ENCODE measurements at regions not wholly inside any gene's neighbourhood (a gene's known extent, or its start where the extent isn't known, plus 50 kb on each side); places are given as distances from the start of the nearest gene placed in this dataset.

GRCh38 chr13:57443494-57443893, 188.1 kb upstream of the PCDH17 start:
- DNase-seq, result no peak

DNA sequence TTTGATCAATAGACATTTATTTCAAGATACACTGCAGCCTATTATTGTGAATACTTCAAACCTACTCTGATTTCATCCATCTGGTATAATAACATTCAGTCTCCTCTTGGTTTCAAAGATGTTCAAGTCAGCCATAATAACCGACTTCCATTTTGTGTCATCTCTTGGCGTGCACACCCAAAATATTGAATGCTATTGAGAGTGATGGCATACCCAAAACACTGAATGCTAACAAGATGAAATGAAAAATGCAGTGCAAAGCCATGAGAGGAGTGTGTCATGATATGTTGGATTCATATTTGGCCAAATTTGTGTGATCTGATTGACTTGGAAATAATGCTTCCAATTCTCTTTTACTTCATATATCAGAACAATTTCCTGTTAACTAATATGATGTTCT, 181.2 kb upstream of the PCDH17 start:
- DNase-seq, result no peak

DNA sequence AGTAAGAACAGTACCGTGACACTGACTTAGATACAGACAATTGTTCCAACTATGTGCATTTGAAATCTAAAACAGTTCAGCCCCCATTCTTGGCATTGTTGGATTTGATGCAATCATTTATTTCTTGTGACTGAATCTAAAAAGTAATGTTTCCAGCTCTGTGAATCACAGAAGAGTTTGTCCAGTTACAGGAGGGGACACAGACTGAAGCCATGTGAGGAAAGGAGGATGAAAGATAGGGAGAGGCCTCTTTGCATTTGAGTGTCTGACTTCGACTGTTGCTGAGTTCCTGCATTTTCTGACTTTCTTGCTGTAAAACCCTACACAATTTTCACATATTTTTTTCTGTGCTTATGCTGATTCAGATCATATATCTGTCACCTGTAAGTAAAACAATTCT, 179.3 kb upstream of the PCDH17 start:
- no peak for DNase-seq

- DNase-seq, result no peak
Measured at GRCh38 chr13:57470491-57470890, 161.1 kb upstream of the PCDH17 start.

DNA sequence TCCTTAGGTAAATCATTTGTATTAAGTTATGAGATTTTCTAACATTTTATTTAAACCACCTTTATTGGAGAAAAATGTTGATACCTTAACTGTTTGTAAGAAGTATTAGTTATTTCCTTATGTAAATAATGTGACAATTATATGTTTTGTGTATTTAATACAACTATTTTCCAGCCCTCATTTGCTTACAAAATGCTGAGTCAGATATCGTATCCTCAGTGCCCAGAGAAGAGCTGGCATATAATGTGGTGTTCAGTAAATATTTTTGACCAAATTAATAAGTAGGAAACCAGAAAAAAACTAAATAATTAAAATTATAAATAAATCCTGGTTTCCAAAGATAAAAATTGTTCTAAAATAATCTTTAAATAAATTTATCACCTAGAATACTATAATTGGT, 140.2 kb upstream of the PCDH17 start:
- DNase-seq, result no peak

DNA sequence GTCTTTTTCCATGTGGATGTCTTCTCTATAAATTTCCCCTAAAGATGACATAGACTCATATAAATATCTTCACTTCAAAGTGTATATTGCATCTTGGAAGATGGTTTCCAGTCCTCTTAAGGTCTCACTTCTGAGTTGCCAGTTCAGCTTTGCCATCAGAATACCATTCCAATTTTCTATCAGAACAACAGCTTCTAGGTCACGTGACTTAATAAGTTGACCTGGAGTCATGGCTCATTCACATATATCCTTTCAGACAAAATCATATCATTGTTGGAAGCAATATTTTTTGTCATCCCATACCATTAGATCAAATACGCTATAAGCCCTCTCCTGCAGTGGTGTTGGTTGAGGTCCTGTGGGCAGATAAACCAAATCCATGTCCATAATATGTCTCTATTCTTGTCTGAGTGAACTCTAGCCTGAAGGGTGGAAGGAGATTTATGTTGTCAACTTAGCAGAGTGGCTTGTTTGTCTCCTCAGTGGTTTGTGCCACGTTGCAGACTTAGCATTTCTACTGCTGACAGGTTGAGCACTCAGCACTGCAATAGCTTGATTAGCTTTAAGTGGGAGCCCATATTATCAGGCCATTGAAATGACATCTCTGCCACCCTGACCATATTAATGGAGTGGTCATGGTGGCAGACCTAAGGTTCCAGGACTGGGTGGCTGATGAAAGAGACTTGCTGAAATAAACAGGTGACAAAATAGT, 123.6 kb upstream of the PCDH17 start:
- no peak for DNase-seq

DNA sequence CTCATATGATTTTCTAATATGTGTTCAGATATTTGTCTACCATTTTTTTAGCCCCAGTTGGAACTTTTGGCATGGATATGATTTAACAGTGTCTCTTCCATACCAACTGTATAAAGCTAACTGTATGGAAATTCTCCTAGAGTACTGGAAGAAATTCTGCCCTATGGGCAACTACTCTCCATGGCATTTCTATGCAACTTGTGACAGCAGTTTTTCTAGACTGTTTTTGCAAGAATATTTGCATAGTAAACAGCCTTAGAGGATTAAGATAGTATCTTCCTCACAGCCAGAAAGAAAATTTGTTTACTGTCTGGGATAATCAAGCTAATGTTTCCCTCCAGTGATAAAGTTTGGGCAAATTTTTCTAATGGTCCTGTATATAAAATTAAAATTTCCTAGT, 119.9 kb upstream of the PCDH17 start:
- DNase-seq, result no peak

DNA sequence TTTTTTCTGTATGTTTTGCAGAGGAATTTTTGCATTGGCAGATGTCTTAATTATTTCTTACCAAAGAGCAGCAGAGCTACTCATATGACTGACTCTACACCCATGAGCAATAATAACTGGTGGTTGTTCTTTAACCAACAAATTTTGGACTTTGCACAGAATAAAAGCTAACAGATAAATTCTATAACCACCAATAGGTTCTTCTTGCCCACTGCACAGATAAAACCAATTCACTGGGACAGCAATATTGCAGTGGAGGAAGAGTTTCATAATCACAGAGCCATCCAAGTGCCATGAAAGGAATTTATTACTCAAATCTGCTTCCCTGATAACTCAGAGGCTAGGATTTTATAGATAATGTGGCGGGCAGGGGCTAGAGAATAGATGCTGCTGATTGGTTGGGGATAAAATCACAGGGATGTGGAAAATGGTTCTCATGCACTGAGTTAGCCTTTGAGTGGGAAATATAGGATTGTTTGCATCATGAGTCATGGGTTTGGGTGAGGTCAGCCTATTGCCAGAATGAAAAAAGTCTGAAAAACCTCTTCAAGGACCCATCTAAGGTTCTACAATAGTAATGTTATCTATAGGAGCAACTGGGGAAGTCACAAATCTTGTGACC, 104.3 kb upstream of the PCDH17 start:
- no peak for DNase-seq

DNA sequence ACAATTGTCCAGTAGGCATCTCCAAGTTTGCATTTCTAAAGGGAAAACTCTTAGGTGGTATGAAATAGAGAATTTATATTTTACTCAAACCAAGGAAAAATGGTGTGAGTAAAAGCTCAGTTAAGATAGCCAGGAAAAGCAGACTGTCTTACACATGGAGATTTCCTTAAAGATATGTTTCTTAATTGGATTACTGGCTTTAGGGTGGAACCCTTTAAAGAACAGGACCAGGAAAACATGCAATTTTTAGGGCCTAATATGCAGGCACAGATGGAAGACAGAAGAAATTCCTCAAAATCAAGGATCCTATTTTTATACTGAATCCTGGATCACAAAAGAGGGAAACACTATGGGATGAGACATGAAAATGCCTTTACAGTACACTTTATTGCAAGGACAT, 100.3 kb upstream of the PCDH17 start:
- DNase-seq, result no peak

DNA sequence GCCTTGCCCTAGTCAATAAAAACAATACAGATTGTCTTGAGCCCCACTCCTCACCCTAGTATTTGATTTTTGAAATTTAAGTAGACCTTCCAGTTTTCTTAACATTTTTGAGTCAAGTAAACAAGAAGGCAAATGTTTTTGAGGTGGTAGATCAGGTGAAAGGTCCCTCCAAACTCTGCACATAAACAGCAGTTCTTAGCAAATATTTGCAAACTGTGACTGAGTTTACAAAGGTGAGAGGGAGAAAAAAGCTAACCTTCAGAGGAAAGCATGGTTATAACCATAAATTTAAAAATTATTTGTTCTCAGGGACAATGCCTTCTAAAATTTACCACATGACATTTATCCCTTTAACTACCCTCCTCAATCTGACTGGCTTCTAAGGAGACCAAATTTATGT, 84.6 kb upstream of the PCDH17 start:
- no peak for DNase-seq

- DNase-seq, result no peak
Measured at GRCh38 chr13:57552437-57552836, 79.1 kb upstream of the PCDH17 start.

DNA sequence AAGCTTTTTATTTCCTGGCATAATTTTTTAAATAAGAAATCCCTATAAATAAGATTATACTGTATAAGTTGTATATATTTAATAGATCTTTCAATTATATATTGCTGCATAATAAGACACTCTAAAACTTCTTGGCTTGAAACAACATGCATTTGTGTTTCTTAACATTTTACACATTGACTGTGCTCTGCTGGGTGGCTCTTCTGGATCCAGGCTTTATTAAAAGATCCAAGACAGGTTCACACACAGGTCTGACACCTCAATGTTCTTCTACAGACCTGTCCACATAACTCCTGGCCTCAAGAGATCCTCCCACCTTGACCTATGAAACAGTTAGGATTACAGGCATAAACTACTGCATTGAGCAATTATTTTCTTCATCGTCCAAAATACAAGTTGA, 77.6 kb upstream of the PCDH17 start:
- DNase-seq, result no peak

GRCh38 chr13:57558051-57558467, 73.5 kb upstream of the PCDH17 start:
- peak; percentile 23 for DNase-seq

DNA sequence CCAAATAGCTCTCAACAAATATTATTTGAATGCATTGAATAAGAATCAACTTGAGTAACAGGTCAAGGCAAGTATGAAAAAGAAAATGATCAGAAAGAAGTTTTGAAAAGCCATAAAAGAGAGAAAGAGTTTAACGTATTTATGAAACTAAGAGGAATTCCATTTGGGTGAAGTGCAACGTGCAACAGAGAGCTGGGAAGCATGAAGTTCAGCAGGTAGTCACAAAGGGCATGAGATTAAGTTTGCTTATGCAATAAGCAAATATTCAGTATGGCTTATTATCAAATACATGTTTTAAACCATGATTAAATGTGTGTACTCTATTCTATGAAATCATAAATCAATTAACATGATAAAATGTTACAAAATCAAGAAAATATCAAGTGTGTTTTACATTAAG, 62.7 kb upstream of the PCDH17 start:
- no peak for DNase-seq

DNA sequence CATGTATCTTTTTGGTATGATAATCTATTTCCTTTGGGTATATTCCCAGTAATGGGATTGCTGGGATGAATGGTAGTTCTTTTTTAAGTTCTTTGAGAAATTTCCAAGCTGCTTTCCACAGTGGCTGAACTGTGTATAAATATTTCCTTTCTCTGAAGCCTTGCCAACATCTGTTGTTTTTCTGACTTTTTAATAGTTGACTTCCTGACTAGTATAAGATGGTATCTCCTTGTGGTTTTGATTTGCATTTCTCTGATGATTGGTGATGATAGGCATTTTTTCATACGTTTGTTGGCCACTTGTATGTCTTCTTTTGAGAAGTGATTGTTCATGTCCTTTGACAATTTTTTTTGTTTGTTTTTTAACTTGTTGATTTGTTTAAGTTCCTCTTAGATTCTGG, 61.6 kb upstream of the PCDH17 start:
- no peak for DNase-seq
